ENCODE measurements at regions not wholly inside any gene's neighbourhood (a gene's known extent, or its start where the extent isn't known, plus 50 kb on each side); places are given as distances from the start of the nearest gene placed in this dataset.

GRCh38 chr3:127393131-127393820, 105.4 kb upstream of the PRR20G start:
- no peak for DNase-seq

GRCh38 chr3:127392156-127392490, 104.3 kb upstream of the PRR20G start:
- DNase-seq: no peak

GRCh38 chr3:127391436-127392155, 103.8 kb upstream of the PRR20G start:
- DNase-seq: no peak

GRCh38 chr3:127390365-127391025, 102.6 kb upstream of the PRR20G start:
- no peak for DNase-seq

GRCh38 chr3:127389913-127390312, 102.1 kb upstream of the PRR20G start:
- no peak for DNase-seq

- DNase-seq: no peak
Measured at GRCh38 chr3:127389420-127389819, 101.6 kb upstream of the PRR20G start.

- DNase-seq: no peak
Measured at GRCh38 chr3:127388427-127388826, 100.6 kb upstream of the PRR20G start.

- DNase-seq: no peak
Measured at GRCh38 chr3:127387556-127388153, 99.8 kb upstream of the PRR20G start.

- DNase-seq: no peak
Measured at GRCh38 chr3:127387119-127387518, 99.3 kb upstream of the PRR20G start.

- DNase-seq: no peak
Measured at GRCh38 chr3:127386490-127386889, 98.6 kb upstream of the PRR20G start.

- DNase-seq: no peak
Measured at GRCh38 chr3:127385540-127385870, 97.7 kb upstream of the PRR20G start.

- no peak for DNase-seq
Measured at GRCh38 chr3:127384717-127385539, 97.1 kb upstream of the PRR20G start.

- no peak for DNase-seq
Measured at GRCh38 chr3:127383656-127384179, 95.9 kb upstream of the PRR20G start.

GRCh38 chr3:127377801-127378655, 90.2 kb upstream of the PRR20G start:
- no peak for DNase-seq

GRCh38 chr3:127375151-127375930, 87.5 kb upstream of the PRR20G start:
- no peak for DNase-seq

- DNase-seq: no peak
Measured at GRCh38 chr3:127374086-127375010, 86.5 kb upstream of the PRR20G start.

- no peak for DNase-seq
Measured at GRCh38 chr3:127373441-127374085, 85.7 kb upstream of the PRR20G start.

- no peak for DNase-seq
Measured at GRCh38 chr3:127371846-127372245, 84.0 kb upstream of the PRR20G start.

- DNase-seq: no peak
Measured at GRCh38 chr3:127371334-127371733, 83.5 kb upstream of the PRR20G start.

Measured in NCI-H1105 (cell line).